Effector memory CD4-positive, alpha-beta T cell (primary cell): ENCODE measurements at regions not wholly inside any gene's neighbourhood (a gene's known extent, or its start where the extent isn't known, plus 50 kb on each side); places are given as distances from the start of the nearest gene placed in this dataset.

ENCODE experiments used
- DNase-seq, 3 donors: peaks; one replicate each; pipeline ENCODE4 v3.0.0-alpha.2; 2020
- H3K27ac ChIP-seq: 2 replicates; pipeline ENCODE4 v1.7.0; 2013; ENCODE audit warnings: mild to moderate bottlenecking, low read length, moderate library complexity; ENCODE audit not compliant: insufficient read depth, poor library complexity, severe bottlenecking
- H3K27me3 ChIP-seq: replicated peaks from 2 replicates; pipeline ENCODE4 v1.7.0; 2013; ENCODE audit warnings: mild to moderate bottlenecking, low read length; ENCODE audit not compliant: insufficient read depth, control insufficient read depth, poor library complexity, severe bottlenecking
- H3K36me3 ChIP-seq: 2 replicates; pipeline ENCODE4 v1.7.0; 2013; ENCODE audit warnings: mild to moderate bottlenecking, low read length, moderate library complexity; ENCODE audit not compliant: control insufficient read depth, insufficient read depth
- H3K4me1 ChIP-seq: 2 replicates; pipeline ENCODE4 v1.7.0; 2013; ENCODE audit warnings: low read length, mild to moderate bottlenecking; ENCODE audit not compliant: control insufficient read depth, insufficient read depth, poor library complexity, severe bottlenecking
- H3K4me3 ChIP-seq: 2 replicates; pipeline ENCODE4 v1.7.0; 2013; ENCODE audit warnings: low read length, low read depth, mild to moderate bottlenecking; ENCODE audit not compliant: insufficient read depth, poor library complexity, severe bottlenecking
- H3K9me3 ChIP-seq: 2 replicates; pipeline ENCODE4 v1.7.0; 2013; ENCODE audit warnings: mild to moderate bottlenecking, low read length, moderate library complexity; ENCODE audit not compliant: control insufficient read depth

- DNase-seq = no peak
- Histone ChIP-seq H3K36me3 (no peaks in the 10 kb centered on the region), H3K27ac (no peak overlapping the region), H3K9me3 (no peaks in the 10 kb centered on the region), H3K27me3 (no peaks in the 10 kb centered on the region), H3K4me1 (no peaks in the 10 kb centered on the region), H3K4me3 (no peak overlapping the region)
Observed at GRCh38 chr13:80437231-80437630, 96.3 kb upstream of the SPRY2 start.

GRCh38 chr13:80436571-80437169 lies 95.7 kb upstream of the SPRY2 start:
- no peak for DNase-seq
- H3K36me3 ChIP-seq = no peaks in the 10 kb centered on the region
- no peak overlapping the region for H3K4me3 ChIP-seq
- no peaks in the 10 kb centered on the region for H3K4me1 ChIP-seq
- no peaks in the 10 kb centered on the region for H3K27me3 ChIP-seq
- H3K9me3 ChIP-seq = no peaks in the 10 kb centered on the region
- no peak overlapping the region for H3K27ac ChIP-seq

GRCh38 chr13:80430561-80430960 lies 89.6 kb upstream of the SPRY2 start:
- H3K9me3 ChIP-seq = no peaks in the 10 kb centered on the region
- no peaks in the 10 kb centered on the region for H3K27me3 ChIP-seq
- H3K4me1 ChIP-seq = no peaks in the 10 kb centered on the region
- H3K36me3 ChIP-seq = no peaks in the 10 kb centered on the region
- no peak for DNase-seq
- H3K4me3 ChIP-seq = no peak overlapping the region
- no peak overlapping the region for H3K27ac ChIP-seq

- DNase-seq = no peak
- Histone ChIP-seq H3K27me3 (no peaks in the 10 kb centered on the region), H3K4me1 (no peaks in the 10 kb centered on the region), H3K4me3 (no peak overlapping the region), H3K9me3 (no peaks in the 10 kb centered on the region), H3K27ac (no peak overlapping the region), H3K36me3 (no peaks in the 10 kb centered on the region)
Observed at GRCh38 chr13:80428349-80429096, 87.6 kb upstream of the SPRY2 start.

GRCh38 chr13:80419416-80419815 lies 78.5 kb upstream of the SPRY2 start:
- Histone ChIP-seq H3K4me1 (no peaks in the 10 kb centered on the region), H3K9me3 (no peaks in the 10 kb centered on the region), H3K27ac (no peak overlapping the region), H3K4me3 (no peak overlapping the region), H3K36me3 (no peaks in the 10 kb centered on the region), H3K27me3 (no peaks in the 10 kb centered on the region)
- DNase-seq = no peak

- DNase-seq = no peak
- H3K36me3 ChIP-seq = no peaks in the 10 kb centered on the region
- no peak overlapping the region for H3K27ac ChIP-seq
- H3K27me3 ChIP-seq = no peaks in the 10 kb centered on the region
- H3K4me1 ChIP-seq = no peaks in the 10 kb centered on the region
- no peak overlapping the region for H3K4me3 ChIP-seq
- H3K9me3 ChIP-seq = no peaks in the 10 kb centered on the region
Observed at GRCh38 chr13:80413611-80414010, 72.7 kb upstream of the SPRY2 start.

GRCh38 chr13:80408270-80408669 lies 67.3 kb upstream of the SPRY2 start:
- Histone ChIP-seq H3K4me1 (no peaks in the 10 kb centered on the region), H3K9me3 (no peaks in the 10 kb centered on the region), H3K27ac (no peak overlapping the region), H3K4me3 (no peak overlapping the region), H3K36me3 (no peaks in the 10 kb centered on the region), H3K27me3 (no peaks in the 10 kb centered on the region)
- no peak for DNase-seq

- Histone ChIP-seq H3K27me3 (no peaks in the 10 kb centered on the region), H3K27ac (no peak overlapping the region), H3K9me3 (no peaks in the 10 kb centered on the region), H3K36me3 (no peaks in the 10 kb centered on the region), H3K4me3 (no peak overlapping the region), H3K4me1 (peaks cover 3% of the 10 kb centered on the region)
- no peak for DNase-seq
Observed at GRCh38 chr13:80400865-80401426, 60.0 kb upstream of the SPRY2 start.

- Histone ChIP-seq H3K4me1 (peaks cover 3% of the 10 kb centered on the region), H3K36me3 (no peaks in the 10 kb centered on the region), H3K4me3 (no peak overlapping the region), H3K9me3 (no peaks in the 10 kb centered on the region), H3K27me3 (no peaks in the 10 kb centered on the region), H3K27ac (no peak overlapping the region)
- DNase-seq = no peak
Observed at GRCh38 chr13:80400164-80400864, 59.4 kb upstream of the SPRY2 start.
